T47D (cell line): ENCODE measurements at regions not wholly inside any gene's neighbourhood (a gene's known extent, or its start where the extent isn't known, plus 50 kb on each side); places are given as distances from the start of the nearest gene placed in this dataset.

Source experiments
- DNase-seq, 2 experiments: peaks; one replicate each; pipeline versions ENCODE4 v3.0.0 to v3.0.0-alpha.2; 2011 to 2012; ENCODE audit warnings: low read depth in 1 of 2, low spot score in 1 of 2
- JUND ChIP-seq: IDR thresholded peaks from 2 replicates; pipeline ENCODE4 v1.6.1; 2012; ENCODE audit warnings: low read depth
- in situ Hi-C: cut with HindIII; loops from 2 replicates; pipeline ENCODE4 v1.10.0; 2016; ENCODE audit warnings: low sequenced_read_pairs, low pct_unique_long_range_greater_than_20kb

- DNase-seq, result no peak
- in situ Hi-C loops, result no loop called here
- TF ChIP-seq JUND, result no peak
Observed at GRCh38 chr12:102748704-102749103, 168.3 kb downstream of the PAH start.

GRCh38 chr12:102746963-102747362, 170.1 kb downstream of the PAH start:
- DNase-seq, result no peak
- no peak for TF ChIP-seq JUND
- in situ Hi-C loops, result no loop called here

GRCh38 chr12:102745971-102746600, 171.0 kb downstream of the PAH start:
- no peak for TF ChIP-seq JUND
- no peak for DNase-seq
- in situ Hi-C loops, result no loop called here

GRCh38 chr12:102741196-102741595, 175.8 kb downstream of the PAH start:
- DNase-seq, result no peak
- TF ChIP-seq JUND, result no peak
- in situ Hi-C loops, result no loop called here

- TF ChIP-seq JUND, result no peak
- in situ Hi-C loops, result no loop called here
- peak; percentile 37 to 67 for DNase-seq
Observed at GRCh38 chr12:102740141-102740955, 176.7 kb downstream of the PAH start.

GRCh38 chr12:102736328-102736727, 180.7 kb downstream of the PAH start:
- in situ Hi-C loops, result no loop called here

GRCh38 chr12:102735104-102735503, 181.9 kb downstream of the PAH start:
- in situ Hi-C loops, result no loop called here
- no peak for TF ChIP-seq JUND
- DNase-seq, result no peak

More at GRCh38 chr12:102736328-102736727, 180.7 kb downstream of the PAH start:
- no peak for TF ChIP-seq JUND
- no peak for DNase-seq

GRCh38 chr12:102730996-102731395, 186.0 kb downstream of the PAH start:
- in situ Hi-C loops, result no loop called here
- peak in 1 of 2 experiments; percentile 9 for DNase-seq
- no peak for TF ChIP-seq JUND

- DNase-seq, result no peak
- in situ Hi-C loops, result no loop called here
- no peak for TF ChIP-seq JUND
Observed at GRCh38 chr12:102728506-102729242, 188.4 kb downstream of the PAH start.

- in situ Hi-C loops, result no loop called here
- no peak for DNase-seq
- no peak for TF ChIP-seq JUND
Observed at GRCh38 chr12:102726686-102727085, 190.4 kb downstream of the PAH start.

- in situ Hi-C loops, result no loop called here
- no peak for TF ChIP-seq JUND
Observed at GRCh38 chr12:102722147-102722546, 194.9 kb downstream of the PAH start.

GRCh38 chr12:102708108-102708507, 208.9 kb downstream of the PAH start:
- in situ Hi-C loops, result no loop called here
- no peak for DNase-seq
- no peak for TF ChIP-seq JUND

More at GRCh38 chr12:102722147-102722546, 194.9 kb downstream of the PAH start:
- DNase-seq, result no peak
